GM12878 (cell line): ENCODE measurements at regions not wholly inside any gene's neighbourhood (a gene's known extent, or its start where the extent isn't known, plus 50 kb on each side); places are given as distances from the start of the nearest gene placed in this dataset.

Experiments used
- EZH2 ChIP-seq: IDR thresholded peaks from 2 replicates; pipeline ENCODE4 v1.6.1; 2012; ENCODE audit warnings: low read depth, mild to moderate bottlenecking, control low read depth, inconsistent platforms, low read length, borderline replicate concordance; ENCODE audit not compliant: control insufficient read depth
- FOS ChIP-seq: IDR thresholded peaks from 3 replicates; pipeline ENCODE4 v1.6.1; 2011; ENCODE audit warnings: borderline replicate concordance; ENCODE audit not compliant: insufficient read length; ENCODE audit errors: extremely low read depth
- SMC3 ChIP-seq: IDR thresholded peaks from 2 replicates; pipeline ENCODE4 v1.6.1; 2011; ENCODE audit warnings: low read length, improper control_type of control experiment, borderline replicate concordance
- ZNF274 ChIP-seq: IDR thresholded peaks from one replicate; pipeline ENCODE4 v1.8.0; 2011; ENCODE audit not compliant: insufficient read length, insufficient read depth
- TF ChIP-seq, protein P1 (sequence below): IDR thresholded peaks from 2 replicates; pipeline ENCODE4 v1.6.1; 2012; ENCODE audit warnings: low read depth, low read length, improper control_type of control experiment

DNA sequence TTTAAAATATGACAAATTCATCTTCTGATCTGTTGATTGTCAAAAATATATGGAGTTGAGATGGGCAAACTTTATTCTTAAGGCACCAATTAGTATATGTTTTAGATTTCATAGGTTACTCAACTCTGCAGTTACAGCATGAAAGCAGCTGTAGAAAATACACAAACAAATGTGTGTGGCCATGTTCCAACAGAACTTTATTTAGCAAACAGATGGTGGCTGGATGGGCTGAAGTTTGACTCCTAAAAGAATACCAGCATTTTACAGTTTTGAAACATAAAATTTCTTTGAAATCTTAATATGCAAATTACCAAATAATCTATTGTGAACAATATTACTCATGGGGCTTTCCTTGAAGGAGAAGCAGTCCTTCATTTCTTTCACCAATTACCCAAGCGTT is 1206.0 kb upstream of the LRRTM3 start:
- TF ChIP-seq FOS (no peak), EZH2 (no peak), ZNF274 (no peak), SMC3 (no peak)
- TF ChIP-seq, protein P1, sequence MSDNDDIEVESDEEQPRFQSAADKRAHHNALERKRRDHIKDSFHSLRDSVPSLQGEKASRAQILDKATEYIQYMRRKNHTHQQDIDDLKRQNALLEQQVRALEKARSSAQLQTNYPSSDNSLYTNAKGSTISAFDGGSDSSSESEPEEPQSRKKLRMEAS: no peak
